Mesenteric fat pad (tissue), 1 donor: ENCODE measurements at regions not wholly inside any gene's neighbourhood (a gene's known extent, or its start where the extent isn't known, plus 50 kb on each side); places are given as distances from the start of the nearest gene placed in this dataset.
"Not testable (repeated sequence)": the region's sequence is repeated elsewhere in the genome, so short reads cannot be mapped to it uniquely, and the experiment has no call there.

Source experiments
- DNase-seq: peaks from one replicate; pipeline ENCODE4 v3.0.0-alpha.2; 2020; ENCODE audit warnings: low spot score
- donor health status: DM: yes; HTN: yes; CAD: no.

- no peak for DNase-seq
These were observed 181.4 kb upstream of the CACNA2D1 start for GRCh38 chr7:82624965-82625364.

- DNase-seq: no peak
These were observed 180.8 kb upstream of the CACNA2D1 start for GRCh38 chr7:82624337-82624736.

GRCh38 chr7:82623812-82624211 is 180.2 kb upstream of the CACNA2D1 start:
- DNase-seq: no peak

- DNase-seq: no peak
These were observed 173.6 kb upstream of the CACNA2D1 start for GRCh38 chr7:82617156-82617555.

- no peak for DNase-seq
These were observed 172.6 kb upstream of the CACNA2D1 start for GRCh38 chr7:82616059-82616728.

- no peak for DNase-seq
These were observed 171.9 kb upstream of the CACNA2D1 start for GRCh38 chr7:82615527-82615926.

- no peak for DNase-seq
These were observed 166.2 kb upstream of the CACNA2D1 start for GRCh38 chr7:82609746-82610145.

- no peak for DNase-seq
These were observed 161.8 kb upstream of the CACNA2D1 start for GRCh38 chr7:82605247-82605864.

- no peak for DNase-seq
These were observed 158.5 kb upstream of the CACNA2D1 start for GRCh38 chr7:82602066-82602465.

GRCh38 chr7:82600531-82600930 is 157.0 kb upstream of the CACNA2D1 start:
- DNase-seq: no peak

- DNase-seq: no peak
These were observed 156.3 kb upstream of the CACNA2D1 start for GRCh38 chr7:82599895-82600294.

- DNase-seq: no peak
These were observed 155.4 kb upstream of the CACNA2D1 start for GRCh38 chr7:82598958-82599357.

- not testable (repeated sequence) for DNase-seq
These were observed 152.2 kb upstream of the CACNA2D1 start for GRCh38 chr7:82595795-82596194.

GRCh38 chr7:82595176-82595575 is 151.6 kb upstream of the CACNA2D1 start:
- no peak for DNase-seq

GRCh38 chr7:82594665-82595064 is 151.1 kb upstream of the CACNA2D1 start:
- DNase-seq: no peak

GRCh38 chr7:82593780-82594179 is 150.2 kb upstream of the CACNA2D1 start:
- no peak for DNase-seq

GRCh38 chr7:82592416-82592815 is 148.8 kb upstream of the CACNA2D1 start:
- DNase-seq: no peak

GRCh38 chr7:82579047-82579446 is 135.5 kb upstream of the CACNA2D1 start:
- DNase-seq: no peak

- no peak for DNase-seq
These were observed 134.9 kb upstream of the CACNA2D1 start for GRCh38 chr7:82578430-82578829.

- no peak for DNase-seq
These were observed 128.8 kb upstream of the CACNA2D1 start for GRCh38 chr7:82572195-82572880.

GRCh38 chr7:82571047-82571446 is 127.5 kb upstream of the CACNA2D1 start:
- not testable (repeated sequence) for DNase-seq

GRCh38 chr7:82567841-82568240 is 124.3 kb upstream of the CACNA2D1 start:
- DNase-seq: no peak

GRCh38 chr7:82567356-82567755 is 123.8 kb upstream of the CACNA2D1 start:
- DNase-seq: no peak
